Keratinocyte (primary cell): ENCODE measurements at regions not wholly inside any gene's neighbourhood (a gene's known extent, or its start where the extent isn't known, plus 50 kb on each side); places are given as distances from the start of the nearest gene placed in this dataset.

Source experiments
- DNase-seq: peaks from one replicate; pipeline ENCODE4 v3.0.0-alpha.2; 2011; ENCODE audit warnings: low read depth, missing footprints, low spot score
- FAIRE-seq: peaks from 2 replicates; lab custom pipeline; 2011; peaks lifted over from hg19 to GRCh38; lab: Jason Lieb, UNC
- H2AFZ ChIP-seq: 2 replicates; pipeline ENCODE4 v1.6.0; 2012; ENCODE audit warnings: low read length, control low read depth, inconsistent platforms; ENCODE audit not compliant: control insufficient read depth
- H3K27ac ChIP-seq: 2 replicates; pipeline ENCODE4 v1.5.1; 2011; ENCODE audit warnings: low read length; ENCODE audit not compliant: control insufficient read depth, insufficient read depth
- H3K27me3 ChIP-seq: 3 replicates; pipeline ENCODE4 v1.6.0; 2011; ENCODE audit warnings: low read length; ENCODE audit not compliant: control insufficient read depth, insufficient read depth; ENCODE audit errors: extremely low read depth
- H3K36me3 ChIP-seq, 2 experiments: 2 replicates in 1 of 2; 3 replicates in 1 of 2; pipeline ENCODE4 v1.5.1; 2011; ENCODE audit warnings: low read length in 2 of 2, mild to moderate bottlenecking in 1 of 2; ENCODE audit not compliant: control insufficient read depth in 2 of 2, insufficient read depth in 2 of 2; ENCODE audit errors: extremely low read depth in 1 of 2
- H3K4me1 ChIP-seq: 3 replicates; pipeline ENCODE4 v1.5.1; 2011; ENCODE audit warnings: low read length; ENCODE audit not compliant: control insufficient read depth, insufficient read depth; ENCODE audit errors: extremely low read depth
- H3K4me2 ChIP-seq: 3 replicates; pipeline ENCODE4 v1.6.0; 2011; ENCODE audit warnings: low read depth, low read length; ENCODE audit not compliant: control insufficient read depth, insufficient read depth; ENCODE audit errors: extremely low read depth
- H3K4me3 ChIP-seq, 3 experiments: fragments of 200-600 bp in 1 of 3; sonication (generic) in 1 of 3; 2 replicates in 2 of 3; 3 replicates in 1 of 3; pipeline ENCODE4 v1.5.1; 2011 to 2016; ENCODE audit warnings: low read length in 3 of 3, mild to moderate bottlenecking in 3 of 3, control low read depth in 2 of 3, inconsistent platforms in 1 of 3, low read depth in 1 of 3, mixed read lengths in 1 of 3, mixed run types in 1 of 3, moderate library complexity in 1 of 3; ENCODE audit not compliant: control insufficient read depth in 2 of 3, insufficient read depth in 2 of 3; ENCODE audit errors: extremely low read depth in 1 of 3
- H3K79me2 ChIP-seq: 2 replicates; pipeline ENCODE4 v1.6.0; 2012; ENCODE audit warnings: low read length; ENCODE audit not compliant: control insufficient read depth, insufficient read depth
- H3K9ac ChIP-seq: 3 replicates; pipeline ENCODE4 v1.6.0; 2011; ENCODE audit warnings: low read length; ENCODE audit not compliant: control insufficient read depth, insufficient read depth; ENCODE audit errors: extremely low read depth
- H3K9me1 ChIP-seq: 3 replicates; pipeline ENCODE4 v1.6.0; 2011; ENCODE audit warnings: low read length; ENCODE audit not compliant: control insufficient read depth, insufficient read depth; ENCODE audit errors: extremely low read depth
- H3K9me3 ChIP-seq: 2 replicates; pipeline ENCODE4 v1.5.1; 2012; ENCODE audit warnings: low read depth, low read length; ENCODE audit not compliant: control insufficient read depth
- H4K20me1 ChIP-seq: 3 replicates; pipeline ENCODE4 v1.6.0; 2011; ENCODE audit warnings: low read length; ENCODE audit not compliant: control insufficient read depth, insufficient read depth; ENCODE audit errors: extremely low read depth
- EZH2 ChIP-seq: IDR thresholded peaks from one replicate; pipeline ENCODE4 v1.6.1; 2012; ENCODE audit warnings: inconsistent platforms, mild to moderate bottlenecking, low read length, moderate library complexity
- dilution Hi-C: fragments of 300-500 bp; cut with MboI; formaldehyde crosslinking; loops from one replicate; pipeline ENCODE4 v1.7.0; 2020; ENCODE audit warnings: low sequenced_read_pairs; ENCODE audit not compliant: extremely low pct_ligation_motif_present
- TF ChIP-seq, protein P1 (sequence below), 3 experiments: IDR thresholded peaks in 1 of 3; conservative IDR thresholded peaks in 1 of 3; optimal IDR thresholded peaks in 1 of 3; 2 replicates in 2 of 3; 3 replicates in 1 of 3; pipeline versions ENCODE3 to v1.5.1; 2011; ENCODE audit warnings: low read length in 3 of 3, mild to moderate bottlenecking in 3 of 3, moderate library complexity in 2 of 3, control low read depth in 1 of 3, inconsistent platforms in 1 of 3; ENCODE audit not compliant: insufficient read depth in 2 of 3; ENCODE audit errors: extremely low read depth in 1 of 3

DNA sequence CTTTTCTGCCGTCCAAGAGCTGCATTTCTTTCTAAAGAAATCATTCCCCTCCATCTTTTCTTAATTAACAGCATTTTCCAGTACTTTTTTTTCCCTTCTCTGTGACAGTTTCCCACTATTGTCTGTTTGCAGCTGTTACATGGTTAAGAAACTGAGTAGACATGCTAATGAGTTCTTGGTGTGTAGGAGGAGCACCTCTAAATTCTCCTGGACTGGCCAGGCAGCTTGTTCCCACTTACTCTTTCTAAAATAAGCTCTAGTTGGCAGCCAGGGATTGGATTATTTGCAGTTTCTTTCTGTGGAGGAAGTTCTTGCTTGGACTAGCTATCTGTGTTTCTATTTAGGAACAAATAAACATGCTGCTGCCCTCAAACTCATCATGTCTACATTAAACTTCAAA, 235.1 kb upstream of the GAP43 start:
- no peak for FAIRE-seq
- H3K4me3 ChIP-seq: no peak overlapping the region
- H4K20me1 ChIP-seq: no peaks in the 10 kb centered on the region
- dilution Hi-C loops: no loop called here
- no peak overlapping the region for H3K9ac ChIP-seq
- H3K36me3 ChIP-seq: no peaks in the 10 kb centered on the region
- no peaks in the 10 kb centered on the region for H3K27me3 ChIP-seq
- DNase-seq: no peak
- H3K27ac ChIP-seq: no peak overlapping the region
- H3K4me1 ChIP-seq: no peaks in the 10 kb centered on the region
- TF ChIP-seq EZH2: no peak
- TF ChIP-seq, protein P1, sequence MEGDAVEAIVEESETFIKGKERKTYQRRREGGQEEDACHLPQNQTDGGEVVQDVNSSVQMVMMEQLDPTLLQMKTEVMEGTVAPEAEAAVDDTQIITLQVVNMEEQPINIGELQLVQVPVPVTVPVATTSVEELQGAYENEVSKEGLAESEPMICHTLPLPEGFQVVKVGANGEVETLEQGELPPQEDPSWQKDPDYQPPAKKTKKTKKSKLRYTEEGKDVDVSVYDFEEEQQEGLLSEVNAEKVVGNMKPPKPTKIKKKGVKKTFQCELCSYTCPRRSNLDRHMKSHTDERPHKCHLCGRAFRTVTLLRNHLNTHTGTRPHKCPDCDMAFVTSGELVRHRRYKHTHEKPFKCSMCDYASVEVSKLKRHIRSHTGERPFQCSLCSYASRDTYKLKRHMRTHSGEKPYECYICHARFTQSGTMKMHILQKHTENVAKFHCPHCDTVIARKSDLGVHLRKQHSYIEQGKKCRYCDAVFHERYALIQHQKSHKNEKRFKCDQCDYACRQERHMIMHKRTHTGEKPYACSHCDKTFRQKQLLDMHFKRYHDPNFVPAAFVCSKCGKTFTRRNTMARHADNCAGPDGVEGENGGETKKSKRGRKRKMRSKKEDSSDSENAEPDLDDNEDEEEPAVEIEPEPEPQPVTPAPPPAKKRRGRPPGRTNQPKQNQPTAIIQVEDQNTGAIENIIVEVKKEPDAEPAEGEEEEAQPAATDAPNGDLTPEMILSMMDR (optimal IDR thresholded peaks at IDR 0.05 in 1 of 3, IDR thresholded peaks at IDR 0.05 in 1 of 3, conservative IDR thresholded peaks at IDR 0.05 in 1 of 3; ENCODE audit: extremely low read depth in 1 of 3, insufficient read depth in 2 of 3, low read length in 3 of 3): no peak
- H3K4me2 ChIP-seq: no peak overlapping the region
- H3K9me1 ChIP-seq: no peaks in the 10 kb centered on the region
- H3K79me2 ChIP-seq: no peaks in the 10 kb centered on the region
- no peaks in the 10 kb centered on the region for H3K9me3 ChIP-seq
- no peak overlapping the region for H2AFZ ChIP-seq

DNA sequence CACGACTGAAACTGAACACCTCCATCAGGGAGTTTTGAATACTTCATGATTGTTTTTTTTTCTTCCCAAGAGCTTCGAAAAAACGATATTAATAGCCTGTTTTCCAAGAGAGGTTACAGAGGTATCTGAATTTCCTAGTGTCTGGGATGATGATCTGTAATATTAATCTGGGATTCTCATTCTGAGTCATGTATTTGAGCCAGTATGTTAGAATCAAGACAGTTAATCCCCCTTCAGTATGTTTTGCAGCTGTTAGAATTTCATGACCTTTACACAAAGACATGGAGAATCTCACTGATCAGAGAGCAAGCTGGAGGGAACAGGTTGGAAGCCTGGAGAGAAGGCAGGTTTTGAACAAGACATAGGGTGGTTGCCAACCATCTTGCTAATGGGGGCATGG, 234.5 kb upstream of the GAP43 start:
- no peak overlapping the region for H2AFZ ChIP-seq
- H4K20me1 ChIP-seq: no peaks in the 10 kb centered on the region
- H3K9me3 ChIP-seq: no peaks in the 10 kb centered on the region
- no peaks in the 10 kb centered on the region for H3K36me3 ChIP-seq
- TF ChIP-seq, protein P1 (optimal IDR thresholded peaks at IDR 0.05 in 1 of 3, IDR thresholded peaks at IDR 0.05 in 1 of 3, conservative IDR thresholded peaks at IDR 0.05 in 1 of 3; ENCODE audit: extremely low read depth in 1 of 3, insufficient read depth in 2 of 3, low read length in 3 of 3): no peak
- no peak for TF ChIP-seq EZH2
- no peak overlapping the region for H3K9ac ChIP-seq
- dilution Hi-C loops: no loop called here
- no peak overlapping the region for H3K4me2 ChIP-seq
- H3K79me2 ChIP-seq: no peaks in the 10 kb centered on the region
- FAIRE-seq (no peak), DNase-seq (no peak)
- H3K9me1 ChIP-seq: no peaks in the 10 kb centered on the region
- no peaks in the 10 kb centered on the region for H3K27me3 ChIP-seq
- no peaks in the 10 kb centered on the region for H3K4me1 ChIP-seq
- no peak overlapping the region for H3K4me3 ChIP-seq
- no peak overlapping the region for H3K27ac ChIP-seq
